ENCODE measurements at regions not wholly inside any gene's neighbourhood (a gene's known extent, or its start where the extent isn't known, plus 50 kb on each side); places are given as distances from the start of the nearest gene placed in this dataset.
"Not testable (repeated sequence)": the region's sequence is repeated elsewhere in the genome, so short reads cannot be mapped to it uniquely, and the experiment has no call there.

DNA sequence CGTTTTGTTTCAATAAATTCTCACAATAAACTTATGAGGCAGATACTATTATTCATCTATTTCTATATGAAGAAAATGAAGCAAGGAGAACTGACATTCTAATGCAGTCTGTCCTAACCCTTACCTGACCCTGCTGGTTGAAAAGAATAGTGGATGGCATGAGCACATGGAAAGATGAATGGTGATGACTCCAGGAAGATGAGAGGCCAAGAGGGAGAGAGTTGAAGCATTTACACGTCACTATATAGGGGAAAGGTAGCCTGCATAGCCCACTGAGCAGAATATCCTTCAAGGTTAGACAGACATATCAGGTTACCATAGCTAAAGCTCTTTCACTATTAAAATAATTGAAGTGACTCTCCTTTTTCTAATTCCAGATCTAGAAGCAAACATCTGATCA lies 163.9 kb upstream of the CDK1 start:
- DNase-seq, result no peak

DNA sequence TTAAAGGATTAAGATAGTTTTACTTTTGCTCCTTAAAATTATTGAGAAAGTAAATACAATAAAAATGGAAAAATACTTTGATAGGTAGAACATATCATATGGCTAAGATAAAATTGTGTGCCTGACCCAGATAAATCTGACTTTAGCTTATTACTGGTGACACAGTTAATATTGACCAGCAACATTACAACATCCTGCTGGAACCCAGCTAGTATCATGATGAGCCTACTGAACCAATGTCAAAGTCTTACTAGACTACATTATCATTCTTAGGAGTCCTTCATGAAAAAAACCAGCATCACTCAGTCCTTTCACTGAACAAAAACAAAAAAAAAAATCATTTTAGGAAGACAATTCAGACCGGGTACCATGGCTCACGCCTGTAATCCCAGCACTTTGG lies 164.8 kb upstream of the CDK1 start:
- no peak for DNase-seq

DNA sequence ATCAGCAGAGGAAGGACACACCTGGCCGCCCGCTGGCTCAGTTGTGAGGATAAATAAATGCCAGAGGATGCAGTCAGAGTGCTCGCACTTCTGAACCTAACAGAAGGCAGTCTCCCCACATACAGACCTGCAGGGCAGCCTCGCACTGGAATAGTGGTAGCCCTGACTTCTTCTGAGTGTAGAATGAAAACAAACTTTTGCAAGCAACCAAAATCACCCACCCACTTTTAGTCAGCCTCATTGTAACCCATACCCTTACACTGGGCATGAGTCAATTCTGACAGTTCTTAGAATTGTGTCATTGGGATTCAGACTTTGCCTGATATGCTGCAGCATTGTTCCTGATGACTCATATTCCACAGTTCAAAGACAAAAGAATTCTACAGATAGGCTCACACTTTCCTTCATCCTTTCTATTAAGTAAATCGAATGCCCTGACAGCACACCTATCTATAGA lies 167.0 kb upstream of the CDK1 start:
- no peak for DNase-seq

DNA sequence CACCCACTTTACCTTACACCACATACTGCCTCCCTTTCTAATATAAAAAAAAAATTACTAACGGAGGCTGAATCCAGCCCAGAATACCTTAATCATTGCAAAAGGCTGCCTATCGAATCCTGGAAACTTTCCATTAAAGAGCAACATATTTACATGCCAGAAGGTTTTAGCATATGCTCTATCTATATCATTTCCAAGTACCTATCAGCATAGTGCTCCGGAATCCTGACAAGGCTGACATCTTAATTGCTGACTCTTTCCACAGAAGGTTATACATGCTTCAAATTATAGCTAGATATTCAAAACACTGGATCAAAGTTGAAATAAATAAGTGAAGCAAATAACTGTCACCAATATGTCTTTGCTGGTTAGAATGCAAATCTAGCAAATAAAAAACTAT lies 170.9 kb upstream of the CDK1 start:
- no peak for DNase-seq

DNA sequence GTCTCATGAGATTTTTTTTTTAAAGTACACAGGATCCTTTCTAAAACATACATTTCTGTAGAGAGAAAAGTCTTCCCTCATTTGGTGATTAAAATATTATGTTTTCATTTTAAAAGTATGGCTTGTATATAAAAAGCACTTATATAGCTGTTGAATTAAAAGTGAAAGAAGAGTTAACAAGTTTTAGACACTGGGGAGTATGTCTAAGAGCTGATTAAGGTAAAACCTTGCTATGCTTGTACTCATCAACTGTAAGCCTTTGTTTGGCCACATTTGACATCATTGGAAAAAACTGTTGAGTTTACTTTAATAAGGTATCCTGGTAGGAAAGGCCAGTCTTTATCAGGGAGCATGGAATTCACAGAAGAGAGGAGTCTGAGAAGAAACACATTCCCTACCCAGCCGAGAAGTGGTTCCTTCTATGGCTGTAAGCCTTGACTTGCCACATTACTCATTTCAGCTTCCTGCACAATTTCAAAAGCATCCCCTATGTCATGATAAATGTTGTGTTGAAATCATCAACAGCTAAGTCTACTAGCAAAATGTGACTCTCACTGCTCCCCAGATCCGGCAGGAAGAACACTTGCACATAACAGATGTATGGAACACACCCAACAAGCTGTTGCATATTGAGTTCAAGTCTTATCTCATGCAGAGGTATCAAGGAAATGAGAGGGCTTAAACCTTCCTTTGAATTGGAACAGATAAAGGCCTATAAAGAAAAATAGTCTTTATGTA lies 171.8 kb upstream of the CDK1 start:
- no peak for DNase-seq

DNA sequence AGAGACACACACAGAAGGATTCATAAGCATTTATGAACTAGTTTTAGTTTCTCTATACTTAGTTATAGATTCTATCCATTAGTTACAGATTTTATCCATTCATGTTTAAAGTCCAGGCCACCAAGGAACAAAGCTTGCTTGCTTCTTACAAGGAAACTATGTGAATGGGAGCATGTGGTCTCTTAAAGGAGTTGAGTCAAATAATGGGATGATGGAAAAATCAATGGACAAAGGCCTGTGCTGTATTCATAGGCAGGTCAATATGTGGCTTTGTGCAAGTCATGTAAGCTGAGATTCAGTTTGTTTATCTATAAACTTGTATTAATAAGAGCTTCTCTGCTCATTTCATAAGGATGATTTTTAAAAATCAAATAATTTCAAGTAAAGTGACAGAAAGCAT lies 172.8 kb upstream of the CDK1 start:
- DNase-seq, result no peak

DNA sequence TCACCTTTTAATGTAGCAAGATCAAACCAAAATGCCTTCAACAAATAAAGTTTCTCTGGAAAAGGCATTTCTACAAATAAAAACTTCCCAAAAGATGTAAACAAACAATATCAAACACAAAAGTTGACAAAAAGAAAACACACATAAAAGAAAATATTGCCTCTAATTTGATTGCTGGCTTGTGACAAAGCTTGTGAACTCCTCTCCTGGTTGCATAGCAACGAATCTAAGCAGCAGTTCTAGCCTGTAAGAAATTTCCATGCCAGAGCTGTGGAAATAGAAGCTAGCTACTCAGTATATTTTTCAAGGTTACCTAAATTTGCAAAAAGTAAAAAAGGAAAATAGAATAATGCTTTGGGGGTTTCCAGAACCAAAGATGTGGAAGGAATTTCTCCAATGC lies 173.9 kb upstream of the CDK1 start:
- DNase-seq, result no peak

DNA sequence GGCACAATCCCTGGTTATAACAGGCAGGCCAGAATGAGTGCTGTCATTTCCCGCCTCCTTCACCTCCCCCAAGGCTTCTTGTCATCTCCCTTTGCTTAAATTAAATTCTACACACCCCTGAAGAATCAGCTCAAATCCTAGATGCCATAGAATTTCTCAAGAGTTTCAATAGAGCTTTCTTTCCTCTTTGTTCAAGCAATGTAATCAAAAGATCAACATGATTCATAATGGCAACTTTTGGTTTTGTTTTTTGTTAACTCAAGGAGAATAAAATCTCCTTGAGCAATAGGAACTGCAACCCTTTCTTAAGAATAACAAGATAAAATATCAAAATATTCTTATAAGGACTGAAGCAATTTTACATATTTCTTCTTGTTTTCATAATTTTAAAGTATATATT lies 180.8 kb upstream of the CDK1 start:
- no peak for DNase-seq

DNA sequence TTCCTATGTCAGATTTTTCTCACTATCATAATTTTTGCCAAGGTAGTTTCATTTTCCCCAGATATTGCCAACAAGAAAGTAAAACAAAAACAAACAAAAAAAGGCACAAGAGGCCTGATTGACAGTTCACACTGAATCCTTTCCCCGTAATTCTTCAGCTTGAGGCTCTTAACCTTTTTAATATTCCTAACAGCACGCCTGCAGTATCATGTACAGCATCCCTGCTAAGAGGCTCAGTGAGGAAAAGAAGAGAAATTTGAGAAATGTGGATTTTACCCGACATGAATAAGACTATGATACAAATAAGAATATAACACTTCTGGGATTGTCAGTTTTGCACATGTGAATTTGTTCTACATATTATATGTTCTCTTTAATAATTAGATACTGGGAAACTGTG lies 182.4 kb upstream of the CDK1 start:
- DNase-seq, result no peak

DNA sequence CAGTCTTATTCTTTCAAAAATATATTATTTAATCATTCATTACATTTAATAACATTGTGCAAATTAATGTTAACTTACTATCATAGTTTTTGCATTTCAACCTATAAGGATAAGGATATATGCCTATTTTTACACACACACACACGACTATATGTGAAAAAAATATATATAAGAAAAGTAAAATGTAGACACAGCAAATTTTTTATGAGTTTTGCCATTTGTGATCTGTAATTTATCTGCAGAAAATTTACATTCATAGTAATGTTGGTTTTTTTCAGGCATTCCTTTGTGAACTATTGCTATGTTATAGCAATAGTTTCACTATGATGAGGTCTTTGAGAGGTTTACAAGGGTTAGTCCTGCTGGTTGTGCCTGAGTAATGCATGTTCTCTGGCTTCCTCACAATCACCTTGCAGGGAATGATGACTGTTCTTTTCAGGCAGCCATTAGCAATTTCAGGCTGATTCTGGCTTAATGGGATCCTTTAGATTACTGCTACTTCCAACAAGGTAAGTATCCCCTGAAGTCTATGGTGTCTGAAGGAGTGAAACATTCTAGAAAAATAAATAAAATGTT lies 183.7 kb upstream of the CDK1 start:
- DNase-seq, result no peak

DNA sequence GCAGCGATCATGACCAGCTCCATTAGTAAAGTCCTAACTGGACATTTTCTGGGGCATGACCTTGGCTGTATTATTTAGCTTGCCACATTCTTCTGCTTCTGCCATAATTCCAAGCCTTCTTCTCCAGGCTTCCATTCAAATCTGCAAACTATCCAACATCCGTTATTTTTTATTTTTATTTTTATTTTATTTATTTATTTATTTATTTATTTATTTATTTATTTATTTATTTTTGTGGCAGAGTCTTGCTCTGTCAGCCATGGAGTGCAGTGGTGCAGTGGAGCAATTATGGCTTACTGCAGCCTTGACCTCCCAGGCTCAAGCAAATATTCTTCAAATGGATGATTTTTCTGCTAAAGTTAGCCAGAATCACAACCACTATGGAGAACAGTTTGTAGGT lies 187.2 kb upstream of the CDK1 start:
- DNase-seq, result no peak

DNA sequence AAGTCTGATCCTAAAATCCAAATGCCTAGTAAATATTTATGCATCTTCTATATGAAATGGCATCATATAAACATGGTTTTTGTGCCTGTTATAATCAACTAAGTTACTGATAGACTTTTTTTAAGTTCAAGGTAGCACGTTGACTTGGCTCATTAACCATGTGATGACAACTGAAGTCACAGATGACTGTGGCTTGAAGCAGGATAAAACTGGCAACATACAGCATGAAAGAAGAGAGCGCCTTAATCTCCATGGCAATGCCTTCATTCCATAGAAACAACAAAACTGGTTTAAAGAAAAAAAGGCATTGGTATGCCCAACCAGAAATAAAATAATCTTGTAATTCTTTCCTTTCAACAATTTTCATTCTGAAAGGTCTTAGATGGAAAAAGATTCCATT lies 188.9 kb upstream of the CDK1 start:
- DNase-seq, result no peak

DNA sequence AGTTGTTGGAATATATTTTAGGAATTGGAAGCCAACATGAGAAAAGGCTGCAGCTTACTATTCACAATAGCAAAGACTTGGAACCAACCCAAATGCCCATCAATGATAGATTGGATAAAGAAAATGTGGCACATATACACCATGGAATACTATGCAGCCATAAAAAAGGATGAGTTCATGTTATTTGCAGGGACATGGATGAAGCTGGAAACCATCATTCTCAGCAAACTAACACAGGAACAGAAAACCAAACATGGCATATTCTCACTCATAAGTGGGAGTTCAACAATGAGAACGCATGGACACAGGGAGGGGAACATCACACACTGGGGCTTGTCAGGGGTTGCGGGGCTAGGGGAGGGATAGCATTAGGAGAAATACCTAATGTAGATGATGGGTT lies 192.1 kb upstream of the ANK3 start:
- not testable (repeated sequence) for DNase-seq

DNA sequence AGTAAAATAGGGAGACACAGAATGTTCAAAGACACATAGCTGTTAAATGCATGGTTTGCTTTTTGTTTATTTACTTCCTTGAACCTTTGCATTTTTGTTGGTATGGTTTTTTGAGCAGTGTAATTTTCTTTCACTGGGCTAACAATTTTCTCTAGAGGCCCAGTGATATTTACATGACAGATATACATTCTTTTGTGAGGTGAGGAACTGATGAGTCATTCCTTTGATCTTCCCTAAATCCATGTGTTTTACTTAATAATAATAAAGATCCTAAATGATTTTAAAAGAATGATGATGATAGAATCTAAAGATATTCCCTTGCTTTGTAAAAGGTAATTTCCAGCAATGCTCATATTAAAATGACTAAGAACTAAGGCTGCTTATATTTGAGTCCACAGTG lies 188.5 kb upstream of the ANK3 start:
- no peak for DNase-seq

DNA sequence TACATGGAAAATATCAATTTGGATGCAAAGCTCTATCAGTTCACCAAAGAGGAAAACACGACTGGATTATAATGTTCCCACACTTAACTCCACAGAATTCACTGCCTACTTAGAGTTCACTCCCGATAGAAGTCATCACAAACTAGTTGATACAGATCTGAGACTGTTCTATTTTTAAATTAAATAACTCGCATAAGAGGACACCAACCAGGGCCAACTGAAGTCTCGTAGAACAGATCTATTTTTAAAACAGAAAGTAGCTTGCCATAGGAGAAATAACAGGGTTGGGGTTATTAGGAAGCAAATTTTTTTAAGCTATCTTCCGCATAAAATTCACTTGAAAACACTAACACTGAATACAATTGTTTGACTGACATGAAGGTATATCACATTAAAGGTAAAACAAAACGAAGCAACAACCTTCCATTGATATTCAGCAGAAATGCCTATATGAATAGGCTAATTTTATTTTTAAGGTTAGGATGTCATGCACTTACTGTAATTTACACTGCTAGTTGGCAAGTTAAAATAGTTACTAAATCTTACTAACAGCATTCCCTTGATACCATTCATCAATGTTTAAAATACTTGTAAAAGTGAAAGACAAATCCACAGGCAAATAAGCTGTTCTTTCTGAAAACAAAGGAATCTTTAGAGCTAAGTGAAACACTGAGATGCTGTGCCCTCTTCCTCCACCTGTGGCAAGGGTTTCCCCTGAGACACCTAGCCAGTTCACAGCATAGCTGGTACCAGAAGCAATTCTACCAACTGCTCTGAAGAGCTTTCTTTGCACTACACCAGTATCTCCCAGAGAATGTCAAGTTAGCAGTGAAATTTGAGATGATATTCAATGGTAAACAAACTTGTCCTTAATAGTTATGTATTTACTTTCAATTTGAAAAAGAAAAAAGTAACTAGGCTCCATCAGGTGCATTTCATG lies 186.7 kb upstream of the ANK3 start:
- DNase-seq, result no peak

DNA sequence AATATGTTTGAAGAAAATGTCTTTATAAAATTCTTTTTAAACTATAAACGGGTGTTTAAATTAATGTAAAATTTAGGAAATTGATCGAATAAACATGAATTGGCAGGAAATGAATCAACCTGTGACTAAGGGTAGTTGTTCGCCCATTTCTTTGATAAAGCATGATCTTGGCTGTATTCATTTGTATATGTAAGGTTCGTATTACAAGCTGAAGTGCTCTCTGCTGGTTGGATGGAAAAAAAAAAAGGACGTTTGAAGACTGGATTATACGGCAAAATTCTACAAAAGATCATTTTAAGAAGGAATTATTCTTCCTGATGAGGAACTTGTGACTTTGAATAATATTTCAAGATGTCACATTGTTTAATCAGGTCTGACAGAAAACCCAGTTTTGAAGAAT lies 185.4 kb upstream of the ANK3 start:
- no peak for DNase-seq

DNA sequence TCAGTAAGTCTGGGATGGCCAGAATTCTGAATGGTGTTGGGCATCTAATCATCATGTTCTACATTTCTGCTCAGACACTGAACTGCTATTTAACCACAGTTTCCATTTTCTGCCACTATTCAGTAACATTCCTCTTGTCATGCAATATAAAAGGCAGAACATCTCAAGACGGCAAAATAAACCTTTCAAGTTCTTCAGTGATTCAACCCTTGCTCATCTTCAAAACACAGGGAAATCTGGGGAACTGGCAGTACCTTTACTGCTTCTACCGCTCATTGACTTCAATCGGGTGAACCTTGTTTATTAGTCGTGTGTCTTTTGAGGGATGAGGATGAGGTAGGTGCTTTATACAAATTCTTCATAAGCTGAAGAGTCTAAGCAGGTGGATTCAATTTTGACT lies 184.7 kb upstream of the ANK3 start:
- no peak for DNase-seq

DNA sequence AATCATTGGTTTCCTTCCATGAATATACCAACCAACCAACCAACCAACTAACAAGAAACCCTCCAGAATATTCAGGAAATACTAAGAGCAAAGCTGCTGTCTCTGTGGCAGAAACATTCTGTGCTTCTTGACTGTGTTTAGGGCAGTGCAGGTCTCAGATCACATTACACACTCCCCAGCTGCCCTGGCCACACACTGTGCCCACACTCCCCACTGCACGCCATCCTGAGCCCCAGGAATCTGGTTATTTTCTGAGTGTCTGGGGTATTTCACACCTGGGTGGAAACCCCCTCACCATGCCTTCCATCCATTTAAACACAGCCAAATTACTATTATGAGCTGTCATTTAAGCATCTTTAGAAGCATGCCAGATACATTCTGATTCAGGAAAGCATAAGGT lies 183.7 kb upstream of the ANK3 start:
- DNase-seq, result peak; percentile 42

DNA sequence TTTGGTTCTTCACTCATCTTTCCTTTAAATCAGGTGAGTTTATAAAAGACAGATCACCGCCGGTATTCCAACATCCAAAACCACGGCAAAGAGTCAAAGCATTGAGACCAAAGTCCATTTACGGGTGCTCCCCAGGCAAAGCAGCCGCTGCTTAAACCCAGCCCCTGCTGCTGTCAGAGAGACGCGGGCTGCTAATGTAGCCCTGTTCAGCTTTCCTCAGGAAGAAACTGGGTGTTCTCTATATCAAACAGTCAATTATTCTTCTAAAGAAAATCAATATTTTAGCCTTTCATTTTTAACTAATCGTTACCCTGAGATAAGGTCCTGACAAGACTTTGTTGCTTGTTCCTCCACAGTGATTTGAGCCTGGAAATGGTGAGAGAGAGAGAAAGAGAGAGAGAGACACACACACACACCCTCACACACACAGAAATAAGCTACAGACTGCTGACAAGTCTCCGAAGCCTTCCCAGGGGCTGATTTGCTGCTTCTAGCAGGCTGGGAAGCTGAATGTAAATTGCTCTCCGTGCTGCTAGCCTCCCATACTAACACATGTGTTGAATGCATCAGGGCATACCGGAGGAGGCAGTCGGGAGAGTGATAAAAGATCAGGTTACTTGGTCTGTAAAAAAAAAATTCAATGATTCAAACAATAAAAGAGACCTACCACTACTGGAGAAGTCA lies 183.0 kb upstream of the ANK3 start:
- peak; percentile 65 for DNase-seq

DNA sequence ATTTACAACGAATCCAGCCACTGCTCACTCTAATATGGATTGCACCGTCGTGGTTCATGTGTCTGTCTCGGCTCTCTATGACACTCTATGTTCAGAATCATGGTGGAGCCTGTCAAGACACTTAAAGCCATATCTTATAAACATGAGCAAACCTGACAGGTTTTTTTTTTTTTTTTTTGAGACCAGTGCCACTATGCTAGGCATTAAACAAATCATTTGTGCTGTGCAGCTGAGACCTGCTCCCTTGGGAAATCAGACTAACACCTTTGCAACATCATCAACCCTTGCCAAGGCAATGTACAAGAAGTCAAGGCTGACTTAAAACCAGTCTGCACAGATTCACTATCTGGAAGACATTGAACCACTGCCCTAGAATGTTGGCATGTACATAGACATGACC lies 181.2 kb upstream of the ANK3 start:
- DNase-seq, result no peak

DNA sequence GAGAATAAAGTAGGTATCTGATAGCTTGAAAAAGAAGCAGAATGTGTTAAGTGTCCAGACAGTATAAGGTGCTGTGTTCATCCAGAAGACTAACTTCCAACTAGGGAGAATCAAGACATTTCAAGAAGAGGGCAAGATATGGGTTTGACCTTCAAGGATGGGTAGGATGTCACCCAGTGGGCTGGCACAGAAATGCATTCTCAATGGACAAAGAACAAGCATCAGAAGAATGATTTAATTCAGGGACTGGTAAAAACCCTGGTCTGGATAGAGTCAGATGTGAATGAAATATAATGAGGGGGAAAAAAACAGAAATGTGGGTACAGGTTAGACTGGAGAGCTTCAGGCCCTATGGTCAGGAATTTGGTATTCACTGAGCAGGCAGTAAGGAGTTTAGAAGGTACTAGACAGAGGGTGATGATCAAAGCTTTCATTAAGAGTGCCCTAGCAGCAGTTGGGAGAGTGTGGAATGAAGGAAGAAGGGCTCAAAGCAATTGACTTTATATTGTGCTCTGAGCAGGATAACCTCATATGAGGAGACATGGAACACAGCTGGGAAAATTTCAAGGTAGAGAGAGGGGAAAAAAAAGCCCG lies 180.7 kb upstream of the ANK3 start:
- no peak for DNase-seq

DNA sequence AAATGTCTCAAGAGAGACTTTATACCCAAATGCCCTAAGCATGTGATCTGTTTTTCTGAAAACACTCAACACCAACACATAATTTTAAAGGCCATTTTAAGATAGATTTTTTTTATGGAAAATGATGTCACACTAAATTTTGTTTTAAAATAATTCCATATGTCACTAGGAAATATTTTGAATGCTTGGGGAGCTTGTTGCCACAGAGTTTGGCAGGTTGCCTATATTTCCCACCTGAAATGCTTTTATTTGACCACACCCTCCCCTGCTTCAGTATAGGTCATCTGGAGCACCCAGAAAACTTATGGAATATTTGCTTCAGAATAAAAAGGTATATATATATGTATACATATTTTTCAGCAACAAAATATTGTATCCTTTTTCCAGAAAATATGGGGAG lies 180.0 kb upstream of the ANK3 start:
- DNase-seq, result no peak

DNA sequence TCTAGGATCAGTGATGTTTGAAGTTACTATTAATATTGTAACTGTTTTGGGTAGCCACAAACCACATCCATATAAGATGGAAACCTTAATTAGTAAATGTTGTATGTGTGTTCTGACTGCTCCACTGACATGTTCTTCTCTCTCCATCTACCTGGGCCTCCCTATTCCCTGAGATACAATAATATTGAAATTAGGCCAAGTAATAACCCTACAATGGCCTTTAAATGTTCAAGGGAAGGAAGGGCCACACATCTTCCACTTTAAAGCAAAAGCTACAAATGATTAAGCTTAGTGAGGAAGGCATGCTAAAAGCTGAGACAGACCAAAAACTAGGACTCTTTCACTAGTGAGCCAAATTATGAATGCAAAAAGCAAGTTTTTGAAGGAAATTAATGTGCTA lies 176.4 kb upstream of the ANK3 start:
- no peak for DNase-seq

Data from right forelimb (tissue), 1 donor.